Kidney epithelial cell (primary cell): ENCODE measurements at regions not wholly inside any gene's neighbourhood (a gene's known extent, or its start where the extent isn't known, plus 50 kb on each side); places are given as distances from the start of the nearest gene placed in this dataset.

Source experiments
- DNase-seq: peaks from one replicate; pipeline ENCODE4 v3.0.0-alpha.2; 2010; ENCODE audit warnings: low read depth
- H3K27me3 ChIP-seq: 2 replicates; pipeline ENCODE4 v1.6.0; 2011; ENCODE audit warnings: low read length; ENCODE audit not compliant: control insufficient read depth, insufficient read depth
- H3K36me3 ChIP-seq: 2 replicates; pipeline ENCODE4 v1.5.1; 2011; ENCODE audit warnings: low read length; ENCODE audit not compliant: control insufficient read depth, insufficient read depth
- H3K4me3 ChIP-seq: 2 replicates; pipeline ENCODE4 v1.5.1; 2011; ENCODE audit warnings: low read depth, mild to moderate bottlenecking, control low read depth, low read length
- TF ChIP-seq, protein P1 (sequence below): IDR thresholded peaks from 2 replicates; pipeline ENCODE4 v1.5.1; 2011; ENCODE audit warnings: mild to moderate bottlenecking, moderate library complexity, low read length, control low read depth, inconsistent platforms; ENCODE audit not compliant: insufficient read depth, poor library complexity, severe bottlenecking

DNA sequence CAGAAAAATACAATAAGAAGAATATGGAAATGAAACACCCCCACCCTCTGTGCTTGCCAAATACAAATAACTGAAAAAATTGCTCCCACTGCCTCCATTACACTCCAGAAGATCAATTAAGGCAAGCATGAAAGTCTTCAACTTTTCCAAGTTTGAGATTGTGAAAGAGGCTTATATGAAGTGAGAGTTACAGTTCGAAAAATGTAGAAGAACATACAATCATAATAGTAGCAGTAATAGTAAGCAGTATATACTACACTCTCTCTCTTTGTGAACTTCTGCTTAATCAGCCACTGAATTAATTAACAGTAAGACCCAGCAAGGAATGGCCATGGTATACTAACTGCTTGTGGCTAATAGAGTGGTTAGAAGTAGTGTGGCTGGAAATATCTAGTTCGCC lies 923.2 kb downstream of the RPA4 start:
- Histone ChIP-seq H3K27me3 (no peaks in the 10 kb centered on the region), H3K4me3 (no peak overlapping the region), H3K36me3 (no peaks in the 10 kb centered on the region)
- TF ChIP-seq, protein P1, sequence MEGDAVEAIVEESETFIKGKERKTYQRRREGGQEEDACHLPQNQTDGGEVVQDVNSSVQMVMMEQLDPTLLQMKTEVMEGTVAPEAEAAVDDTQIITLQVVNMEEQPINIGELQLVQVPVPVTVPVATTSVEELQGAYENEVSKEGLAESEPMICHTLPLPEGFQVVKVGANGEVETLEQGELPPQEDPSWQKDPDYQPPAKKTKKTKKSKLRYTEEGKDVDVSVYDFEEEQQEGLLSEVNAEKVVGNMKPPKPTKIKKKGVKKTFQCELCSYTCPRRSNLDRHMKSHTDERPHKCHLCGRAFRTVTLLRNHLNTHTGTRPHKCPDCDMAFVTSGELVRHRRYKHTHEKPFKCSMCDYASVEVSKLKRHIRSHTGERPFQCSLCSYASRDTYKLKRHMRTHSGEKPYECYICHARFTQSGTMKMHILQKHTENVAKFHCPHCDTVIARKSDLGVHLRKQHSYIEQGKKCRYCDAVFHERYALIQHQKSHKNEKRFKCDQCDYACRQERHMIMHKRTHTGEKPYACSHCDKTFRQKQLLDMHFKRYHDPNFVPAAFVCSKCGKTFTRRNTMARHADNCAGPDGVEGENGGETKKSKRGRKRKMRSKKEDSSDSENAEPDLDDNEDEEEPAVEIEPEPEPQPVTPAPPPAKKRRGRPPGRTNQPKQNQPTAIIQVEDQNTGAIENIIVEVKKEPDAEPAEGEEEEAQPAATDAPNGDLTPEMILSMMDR: no peak
- no peak for DNase-seq

DNA sequence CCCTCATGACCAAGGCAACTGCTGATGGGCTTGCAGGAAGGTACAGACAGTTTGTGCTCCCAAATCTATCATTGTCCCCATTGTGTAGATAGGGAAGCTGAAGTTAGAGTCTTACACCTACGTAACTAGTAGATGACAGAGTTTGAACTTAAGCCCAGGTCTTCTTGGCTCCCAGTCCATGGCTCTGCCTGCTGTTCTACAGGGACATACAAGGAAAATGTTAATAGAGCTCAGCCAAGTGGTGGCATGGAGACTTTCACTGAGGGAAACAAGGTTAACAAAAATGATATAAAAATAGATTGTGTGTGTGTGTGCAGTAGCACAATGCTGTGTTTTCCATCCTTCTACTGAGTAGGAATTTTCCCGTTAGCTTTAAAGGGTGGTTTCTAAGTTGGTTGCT lies 936.5 kb downstream of the RPA4 start:
- DNase-seq: no peak
- Histone ChIP-seq H3K4me3 (no peak overlapping the region), H3K36me3 (no peaks in the 10 kb centered on the region), H3K27me3 (no peaks in the 10 kb centered on the region)
- TF ChIP-seq, protein P1: no peak

DNA sequence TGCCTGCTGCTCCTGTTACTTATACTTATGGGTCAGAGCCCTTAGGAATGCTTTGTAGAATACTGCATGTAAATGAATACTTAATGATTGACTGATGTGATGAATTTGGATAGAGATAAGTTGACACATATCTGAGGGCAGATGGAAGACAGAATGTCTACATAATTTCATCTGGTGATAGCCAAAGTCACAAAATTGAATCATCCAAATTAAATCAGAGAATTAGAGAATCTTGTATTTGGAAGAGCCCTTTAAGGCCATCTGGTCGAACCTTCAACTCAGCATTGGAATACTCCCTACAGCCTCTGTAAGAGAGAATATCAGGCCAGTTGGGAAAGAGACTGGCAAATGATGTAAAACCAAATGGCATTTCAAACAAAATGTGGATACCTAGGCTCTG lies 944.8 kb downstream of the RPA4 start:
- TF ChIP-seq, protein P1: no peak
- Histone ChIP-seq H3K36me3 (no peaks in the 10 kb centered on the region), H3K27me3 (no peaks in the 10 kb centered on the region), H3K4me3 (no peak overlapping the region)
- DNase-seq: no peak

DNA sequence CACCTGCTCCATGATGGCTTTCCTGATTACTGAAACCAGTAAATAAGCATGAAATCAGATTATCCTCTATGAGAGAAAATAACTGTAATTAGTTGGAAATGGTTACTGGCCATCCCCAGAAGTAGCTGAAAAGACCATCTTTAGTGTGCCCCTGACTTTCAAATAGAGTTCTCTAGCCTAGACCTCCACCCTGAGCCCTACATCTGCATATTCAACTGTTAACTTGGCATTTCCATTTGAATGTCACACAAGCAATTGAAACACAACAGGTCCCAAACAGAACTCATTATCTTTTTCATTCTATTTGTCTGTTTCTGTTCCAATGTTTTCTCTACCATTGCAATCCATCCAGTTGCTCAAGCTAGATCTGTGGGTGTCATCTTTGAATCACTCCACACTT lies 952.3 kb downstream of the RPA4 start:
- H3K4me3 ChIP-seq: no peak overlapping the region
- no peaks in the 10 kb centered on the region for H3K36me3 ChIP-seq
- DNase-seq: no peak
- TF ChIP-seq, protein P1: no peak
- H3K27me3 ChIP-seq: no peaks in the 10 kb centered on the region

DNA sequence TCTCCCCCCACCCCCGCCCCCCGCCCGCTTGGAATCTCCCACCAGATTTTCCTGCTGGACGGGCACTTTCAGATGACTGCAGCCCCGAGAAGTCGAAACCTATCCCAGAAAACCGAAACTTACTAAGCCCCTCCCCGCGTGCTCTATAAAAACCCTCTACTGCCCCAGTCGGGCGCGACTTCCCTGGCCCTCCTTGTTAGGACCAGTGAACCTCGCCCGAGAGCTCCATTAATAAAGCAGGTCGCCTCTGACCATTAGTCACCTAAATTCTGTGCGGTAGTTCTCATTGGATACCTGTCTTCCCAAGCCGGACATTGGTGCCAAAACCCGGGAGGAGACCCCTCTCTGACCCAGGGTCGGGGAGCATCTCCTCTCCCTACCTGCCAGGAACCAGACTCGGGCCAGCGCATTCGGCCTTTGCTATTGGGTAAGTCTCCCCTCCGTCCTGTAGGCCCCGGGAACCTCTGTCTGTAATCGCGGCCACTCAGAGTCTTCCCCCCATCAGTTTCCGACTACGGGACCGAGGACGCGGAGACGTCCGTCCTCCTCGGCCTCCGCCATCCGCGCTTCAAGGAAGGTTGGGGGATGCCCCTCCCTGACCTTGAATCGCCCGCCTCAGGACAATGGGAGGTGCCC lies 958.0 kb downstream of the RPA4 start:
- no peak overlapping the region for H3K4me3 ChIP-seq
- H3K36me3 ChIP-seq: no peaks in the 10 kb centered on the region
- TF ChIP-seq, protein P1: no peak
- no peak for DNase-seq
- H3K27me3 ChIP-seq: no peaks in the 10 kb centered on the region

DNA sequence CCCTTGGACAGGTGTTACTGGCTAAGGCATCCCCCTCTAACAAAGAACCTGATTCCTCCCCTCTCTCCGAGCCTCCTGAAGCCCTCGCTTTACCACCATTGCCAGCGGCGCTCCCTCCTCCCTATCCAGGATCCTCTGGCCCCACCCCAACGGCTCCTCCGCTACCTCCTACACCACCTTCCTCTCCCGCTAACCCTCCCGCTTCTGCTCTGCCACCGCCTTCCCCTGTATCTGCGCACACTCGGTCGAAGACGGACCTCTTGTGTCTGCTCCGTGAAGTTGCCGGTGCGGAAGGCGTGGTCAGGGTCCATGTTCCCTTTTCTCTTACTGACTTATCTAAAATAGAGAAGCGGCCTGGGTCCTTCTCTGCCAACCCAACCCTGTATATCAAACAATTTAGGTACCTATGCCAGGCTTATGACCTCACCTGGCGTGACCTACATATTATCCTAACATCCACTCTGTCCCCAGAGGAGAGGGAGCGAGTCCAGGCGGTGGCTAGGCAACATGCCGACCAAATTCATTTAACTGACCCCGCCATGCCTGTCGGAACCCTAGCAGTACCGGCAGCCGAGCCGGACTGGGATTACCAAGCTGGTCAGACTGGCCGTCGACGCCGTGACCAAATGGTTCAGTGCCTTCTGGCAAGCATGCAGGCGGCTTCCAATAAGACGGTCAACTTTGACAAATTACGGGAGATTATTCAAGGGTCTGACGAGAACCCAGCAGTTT lies 958.9 kb downstream of the RPA4 start:
- H3K27me3 ChIP-seq: no peaks in the 10 kb centered on the region
- no peak overlapping the region for H3K4me3 ChIP-seq
- DNase-seq: no peak
- no peaks in the 10 kb centered on the region for H3K36me3 ChIP-seq
- TF ChIP-seq, protein P1: no peak
